HG03354 (cell line): ENCODE measurements at regions not wholly inside any gene's neighbourhood (a gene's known extent, or its start where the extent isn't known, plus 50 kb on each side); places are given as distances from the start of the nearest gene placed in this dataset.

Source experiments
- ATAC-seq: cut with Tn5 transposase; IDR thresholded peaks from one replicate; pipeline ENCODE4 v1.9.1; 2021; ENCODE audit warnings: mild to moderate bottlenecking; ENCODE audit not compliant: unreplicated experiment, poor library complexity, severe bottlenecking

GRCh38 chr2:21552981-21553380, 429.2 kb downstream of the TDRD15 start:
- ATAC-seq = no peak

GRCh38 chr2:21559351-21559750, 435.6 kb downstream of the TDRD15 start:
- ATAC-seq = no peak

GRCh38 chr2:21561965-21562364, 438.2 kb downstream of the TDRD15 start:
- no peak for ATAC-seq

GRCh38 chr2:21567395-21567794, 443.6 kb downstream of the TDRD15 start:
- ATAC-seq = no peak

GRCh38 chr2:21571686-21572085, 447.9 kb downstream of the TDRD15 start:
- no peak for ATAC-seq

GRCh38 chr2:21580391-21580790, 456.6 kb downstream of the TDRD15 start:
- ATAC-seq = no peak

GRCh38 chr2:21585881-21586280, 462.1 kb downstream of the TDRD15 start:
- ATAC-seq = no peak

GRCh38 chr2:21590026-21590690, 466.4 kb downstream of the TDRD15 start:
- ATAC-seq = no peak

GRCh38 chr2:21591926-21592325, 468.2 kb downstream of the TDRD15 start:
- ATAC-seq = no peak

GRCh38 chr2:21599417-21599816, 475.6 kb downstream of the TDRD15 start:
- no peak for ATAC-seq

GRCh38 chr2:21602789-21603188, 479.0 kb downstream of the TDRD15 start:
- ATAC-seq = no peak

- ATAC-seq = no peak
Measured at GRCh38 chr2:21607572-21607971, 483.8 kb downstream of the TDRD15 start.

GRCh38 chr2:21610304-21610703, 486.5 kb downstream of the TDRD15 start:
- no peak for ATAC-seq

- no peak for ATAC-seq
Measured at GRCh38 chr2:21617885-21618434, 494.2 kb downstream of the TDRD15 start.

GRCh38 chr2:21620771-21621170, 497.0 kb downstream of the TDRD15 start:
- ATAC-seq = no peak

GRCh38 chr2:21627938-21628337, 504.2 kb downstream of the TDRD15 start:
- no peak for ATAC-seq

- ATAC-seq = no peak
Measured at GRCh38 chr2:21633015-21633414, 509.2 kb downstream of the TDRD15 start.

GRCh38 chr2:21633466-21633865, 509.7 kb downstream of the TDRD15 start:
- no peak for ATAC-seq

- no peak for ATAC-seq
Measured at GRCh38 chr2:21633911-21634310, 510.1 kb downstream of the TDRD15 start.

- ATAC-seq = no peak
Measured at GRCh38 chr2:21640046-21640445, 516.3 kb downstream of the TDRD15 start.

- no peak for ATAC-seq
Measured at GRCh38 chr2:21642647-21643046, 518.9 kb downstream of the TDRD15 start.

GRCh38 chr2:21643180-21643579, 519.4 kb downstream of the TDRD15 start:
- ATAC-seq = no peak
